ENCODE measurements at regions not wholly inside any gene's neighbourhood (a gene's known extent, or its start where the extent isn't known, plus 50 kb on each side); places are given as distances from the start of the nearest gene placed in this dataset.

GRCh38 chr1:55955016-55955621, 624.2 kb downstream of the PLPP3 start:
- DNase-seq = no peak

- DNase-seq = no peak
These were observed 628.1 kb downstream of the PLPP3 start for GRCh38 chr1:55951291-55951690.

GRCh38 chr1:55947446-55947845, 631.9 kb downstream of the PLPP3 start:
- no peak for DNase-seq

GRCh38 chr1:55943721-55944435, 635.5 kb downstream of the PLPP3 start:
- no peak for DNase-seq

GRCh38 chr1:55943012-55943411, 636.4 kb downstream of the PLPP3 start:
- no peak for DNase-seq

GRCh38 chr1:55939866-55940265, 639.5 kb downstream of the PLPP3 start:
- DNase-seq = no peak

GRCh38 chr1:55938861-55939260, 640.5 kb downstream of the PLPP3 start:
- DNase-seq = no peak

GRCh38 chr1:55938376-55938850, 641.0 kb downstream of the PLPP3 start:
- DNase-seq = no peak

- DNase-seq = no peak
These were observed 641.5 kb downstream of the PLPP3 start for GRCh38 chr1:55937840-55938375.

- DNase-seq = no peak
These were observed 644.1 kb downstream of the PLPP3 start for GRCh38 chr1:55935236-55935635.

- no peak for DNase-seq
These were observed 647.0 kb downstream of the PLPP3 start for GRCh38 chr1:55932402-55932801.

GRCh38 chr1:55931081-55931940, 648.1 kb downstream of the PLPP3 start:
- no peak for DNase-seq

- no peak for DNase-seq
These were observed 649.7 kb downstream of the PLPP3 start for GRCh38 chr1:55929652-55930051.

- DNase-seq = no peak
These were observed 650.8 kb downstream of the PLPP3 start for GRCh38 chr1:55928576-55928975.

GRCh38 chr1:55927702-55928290, 651.6 kb downstream of the PLPP3 start:
- no peak for DNase-seq

GRCh38 chr1:55926906-55927471, 652.4 kb downstream of the PLPP3 start:
- DNase-seq = no peak

GRCh38 chr1:55916907-55917306, 662.5 kb downstream of the PLPP3 start:
- DNase-seq = no peak

GRCh38 chr1:55916481-55916880, 662.9 kb downstream of the PLPP3 start:
- DNase-seq = no peak

- no peak for DNase-seq
These were observed 665.8 kb downstream of the PLPP3 start for GRCh38 chr1:55913565-55913964.

GRCh38 chr1:55912438-55912837, 666.9 kb downstream of the PLPP3 start:
- DNase-seq = no peak

- DNase-seq = no peak
These were observed 674.8 kb downstream of the PLPP3 start for GRCh38 chr1:55904541-55904940.

GRCh38 chr1:55898181-55898580, 681.2 kb downstream of the PLPP3 start:
- no peak for DNase-seq

- no peak for DNase-seq
These were observed 681.0 kb upstream of the USP24 start for GRCh38 chr1:55896210-55896609.
